HG02938 (cell line): ENCODE measurements at regions not wholly inside any gene's neighbourhood (a gene's known extent, or its start where the extent isn't known, plus 50 kb on each side); places are given as distances from the start of the nearest gene placed in this dataset.
"Not testable (repeated sequence)": the region's sequence is repeated elsewhere in the genome, so short reads cannot be mapped to it uniquely, and the experiment has no call there.

Experiments
- ATAC-seq: cut with Tn5 transposase; IDR thresholded peaks from one replicate; pipeline ENCODE4 v1.9.1; 2021; ENCODE audit warnings: mild to moderate bottlenecking, moderate library complexity; ENCODE audit not compliant: unreplicated experiment

GRCh38 chr15:36161108-36161507 is 418.3 kb upstream of the CDIN1 start:
- no peak for ATAC-seq

DNA sequence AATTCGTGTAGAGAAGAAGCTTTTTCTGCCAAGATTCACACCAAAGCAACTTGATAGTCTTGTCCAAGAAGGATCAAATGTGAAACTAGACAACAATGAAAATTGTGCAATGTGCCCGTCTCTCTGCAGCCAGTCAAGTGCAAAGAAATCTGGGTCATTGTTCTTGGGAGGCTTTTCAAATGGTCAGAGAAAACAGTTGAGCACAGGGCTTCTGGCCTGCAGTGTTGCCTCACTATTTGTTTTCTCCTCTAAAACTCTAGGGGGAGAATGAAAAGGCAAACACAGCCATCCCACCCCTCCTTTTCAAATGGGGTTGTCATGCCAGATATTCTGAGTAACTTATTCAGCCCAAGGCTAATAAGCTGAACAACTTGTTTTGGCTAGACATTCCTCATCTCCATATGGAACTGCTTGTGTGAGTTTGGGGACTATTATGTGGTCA is 417.6 kb upstream of the CDIN1 start:
- no peak for ATAC-seq

GRCh38 chr15:36163983-36164382 is 415.4 kb upstream of the CDIN1 start:
- not testable (repeated sequence) for ATAC-seq

DNA sequence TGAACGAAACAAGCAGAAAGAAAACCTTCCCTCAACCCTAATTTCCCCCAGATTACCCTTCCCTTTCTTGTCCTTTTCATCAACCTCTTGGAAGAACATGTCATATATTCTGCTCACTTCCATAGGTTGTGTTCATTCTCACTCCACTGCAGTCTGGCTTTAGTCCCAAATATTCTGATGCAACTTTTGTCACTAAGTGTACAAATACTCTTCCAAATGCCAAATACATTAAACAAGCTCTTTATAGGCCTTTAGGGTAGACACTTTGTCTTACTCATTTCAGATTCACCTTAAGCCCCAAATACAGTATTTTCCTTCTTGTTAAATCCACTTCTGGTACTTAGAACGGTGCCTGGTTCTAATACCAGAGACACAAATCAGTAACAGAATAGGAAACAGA is 406.5 kb upstream of the CDIN1 start:
- ATAC-seq, result no peak

- no peak for ATAC-seq
Observed at GRCh38 chr15:36175186-36175740, 404.2 kb upstream of the CDIN1 start.

DNA sequence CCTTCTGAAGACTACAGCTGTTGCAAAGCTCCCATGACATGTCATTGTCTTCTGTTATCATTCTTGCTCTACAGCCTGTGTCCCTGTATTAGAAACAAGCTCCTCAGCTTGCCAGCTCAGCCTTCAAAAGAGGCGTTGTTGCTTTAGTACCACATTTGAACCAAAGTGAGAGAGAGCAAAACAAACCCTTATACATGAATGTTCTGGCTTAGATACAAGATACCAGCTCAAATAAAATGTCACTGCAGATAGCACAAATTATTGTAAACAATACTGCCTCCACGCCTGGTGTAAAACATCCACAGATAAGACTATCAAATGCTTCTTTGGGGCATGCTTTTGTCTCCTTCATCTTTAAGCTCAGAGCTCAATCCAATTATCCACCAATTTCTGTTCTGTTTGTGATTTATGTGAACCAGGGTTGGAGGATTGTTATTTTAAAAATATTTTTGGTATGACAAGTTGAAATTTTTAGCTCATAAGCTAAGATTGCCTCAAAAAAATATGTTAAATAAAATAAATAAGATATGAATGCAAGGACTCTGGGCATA is 403.6 kb upstream of the CDIN1 start:
- no peak for ATAC-seq

- ATAC-seq, result no peak
Observed at GRCh38 chr15:36177590-36178302, 401.7 kb upstream of the CDIN1 start.

- ATAC-seq, result no peak
Observed at GRCh38 chr15:36178303-36178633, 401.2 kb upstream of the CDIN1 start.

DNA sequence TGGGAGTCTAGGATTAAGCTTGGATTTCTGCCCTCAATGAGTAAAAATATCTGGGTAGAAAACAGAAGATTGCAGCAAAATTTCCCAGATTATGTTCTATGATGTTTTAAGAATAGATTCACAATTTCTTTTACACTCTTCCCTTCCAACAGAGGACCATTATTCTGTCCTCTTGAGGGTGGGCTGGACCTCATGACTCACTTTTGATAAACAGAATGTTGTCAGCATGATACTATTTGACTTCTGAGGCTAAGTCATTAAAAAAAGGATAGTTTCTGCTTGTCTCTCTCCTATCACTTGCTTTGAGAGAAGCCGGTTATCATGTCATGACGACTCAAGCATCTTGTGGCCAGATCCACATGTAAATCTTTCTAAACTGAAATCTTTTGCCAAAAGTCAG is 396.2 kb upstream of the CDIN1 start:
- ATAC-seq, result no peak

- no peak for ATAC-seq
Observed at GRCh38 chr15:36185438-36185837, 394.0 kb upstream of the CDIN1 start.

DNA sequence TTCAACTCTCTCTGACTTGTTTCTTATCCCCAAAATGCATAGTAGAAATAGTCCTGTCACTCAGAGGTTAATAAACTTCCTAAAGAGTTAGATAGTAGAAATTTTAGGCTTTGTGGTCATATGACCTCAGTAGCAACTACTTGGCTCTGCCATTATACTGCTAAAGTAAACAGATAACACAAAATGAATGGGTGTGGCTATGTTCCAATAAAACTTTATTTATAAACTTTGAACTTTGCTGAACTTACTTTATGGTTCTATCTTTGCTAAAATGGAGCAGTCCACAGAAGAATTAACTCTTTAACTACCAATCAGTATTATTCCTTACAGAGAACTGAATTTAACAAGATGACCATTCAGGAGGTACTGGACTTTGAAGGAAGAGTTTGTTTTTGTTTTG is 393.6 kb upstream of the CDIN1 start:
- ATAC-seq, result no peak

- no peak for ATAC-seq
Observed at GRCh38 chr15:36186376-36186775, 393.1 kb upstream of the CDIN1 start.

DNA sequence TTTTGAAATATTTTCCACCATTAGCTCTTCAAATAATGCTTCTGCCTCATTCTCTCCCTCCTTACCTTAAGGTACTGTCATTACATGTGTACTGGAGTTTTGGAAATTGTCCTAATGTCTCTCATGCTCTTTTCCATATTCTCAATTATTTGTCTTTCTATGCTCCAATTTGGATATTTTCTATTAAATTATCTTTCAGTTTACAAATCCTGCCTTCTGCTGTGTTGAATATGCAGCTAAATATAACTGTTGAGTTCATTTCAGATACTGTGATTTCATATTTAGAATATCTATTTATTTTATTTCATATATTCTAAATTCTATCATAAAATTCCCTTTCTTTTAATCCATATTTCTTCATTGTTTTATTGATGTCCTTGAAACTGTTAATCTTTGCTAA is 388.0 kb upstream of the CDIN1 start:
- ATAC-seq, result no peak

GRCh38 chr15:36195361-36196007 is 383.9 kb upstream of the CDIN1 start:
- ATAC-seq, result not testable (repeated sequence)

GRCh38 chr15:36208868-36209582 is 370.4 kb upstream of the CDIN1 start:
- no peak for ATAC-seq

- no peak for ATAC-seq
Observed at GRCh38 chr15:36210426-36210825, 369.0 kb upstream of the CDIN1 start.

DNA sequence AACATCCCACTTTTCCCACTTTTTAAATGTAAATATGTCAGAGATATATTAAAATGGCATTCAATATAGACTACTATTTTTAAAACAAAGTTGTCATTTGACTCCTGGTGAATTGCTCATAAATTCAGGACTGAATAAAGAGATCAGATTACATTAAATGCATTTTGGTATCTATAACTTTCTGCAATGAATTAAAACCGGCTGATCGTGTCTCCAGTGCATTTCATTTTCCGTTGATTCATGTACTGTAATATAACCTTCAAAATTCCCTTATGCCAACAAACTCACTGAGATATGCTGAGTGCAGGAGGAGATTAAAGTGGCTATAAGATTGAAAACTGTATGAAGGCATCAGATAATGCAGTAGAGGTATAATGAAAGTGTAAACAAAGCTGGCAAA is 361.1 kb upstream of the CDIN1 start:
- ATAC-seq, result no peak

GRCh38 chr15:36218991-36219390 is 360.4 kb upstream of the CDIN1 start:
- ATAC-seq, result no peak

GRCh38 chr15:36221992-36222391 is 357.4 kb upstream of the CDIN1 start:
- ATAC-seq, result no peak

DNA sequence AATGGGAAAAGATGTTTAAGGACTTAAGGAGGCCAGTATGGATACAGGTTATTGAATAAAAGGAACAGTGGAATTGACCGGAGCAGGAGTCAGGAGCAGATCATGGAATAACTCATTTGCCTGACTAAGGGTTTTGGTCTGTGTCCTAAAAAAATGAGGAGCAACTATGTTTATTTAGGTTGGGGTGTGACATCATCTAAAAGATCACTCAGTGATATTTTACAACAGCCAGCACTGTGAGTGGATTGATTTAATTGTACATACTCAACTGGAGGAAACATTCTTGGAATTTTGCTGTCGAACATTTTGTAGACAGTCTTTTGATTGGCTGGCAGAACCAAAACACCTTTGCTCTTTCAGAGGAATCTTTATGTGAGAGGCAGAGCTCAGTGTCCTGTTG is 348.6 kb upstream of the CDIN1 start:
- no peak for ATAC-seq

GRCh38 chr15:36232491-36232890 is 346.9 kb upstream of the CDIN1 start:
- ATAC-seq, result no peak

DNA sequence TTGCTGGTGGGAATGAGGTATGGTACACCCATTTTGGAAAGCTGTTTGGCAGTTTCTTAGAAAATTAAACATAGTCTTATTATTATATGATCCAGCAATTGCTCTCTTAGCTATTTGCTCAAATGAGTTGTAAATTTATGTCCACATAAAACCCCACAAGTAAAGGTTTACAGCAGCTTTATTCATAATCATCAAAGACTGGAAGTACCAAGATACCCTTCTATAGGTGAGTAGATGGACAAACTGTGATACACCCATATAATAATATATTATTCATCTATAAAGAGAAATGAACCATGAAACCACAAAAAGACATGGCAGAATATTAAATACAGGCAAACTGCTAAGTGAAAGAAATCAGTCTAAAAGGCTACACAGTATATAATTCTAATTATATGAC is 344.7 kb upstream of the CDIN1 start:
- no peak for ATAC-seq
